Muscle layer of colon (tissue), 2 donors: ENCODE measurements at regions not wholly inside any gene's neighbourhood (a gene's known extent, or its start where the extent isn't known, plus 50 kb on each side); places are given as distances from the start of the nearest gene placed in this dataset.

Experiments
- H3K27ac ChIP-seq: one replicate; pipeline ENCODE4 v1.7.0; 2013; ENCODE audit warnings: low read depth, mild to moderate bottlenecking, low read length, moderate library complexity
- H3K27me3 ChIP-seq, 2 donors: one replicate each; pipeline ENCODE4 v1.7.0; 2013; ENCODE audit warnings: low read length in 2 of 2, mild to moderate bottlenecking in 2 of 2; ENCODE audit not compliant: insufficient read depth in 2 of 2, control insufficient read depth in 1 of 2
- H3K36me3 ChIP-seq: one replicate; pipeline ENCODE4 v1.7.0; 2013; ENCODE audit warnings: mild to moderate bottlenecking, low read length; ENCODE audit not compliant: insufficient read depth
- H3K4me1 ChIP-seq: one replicate; pipeline ENCODE4 v1.7.0; 2013; ENCODE audit warnings: mild to moderate bottlenecking, low read length; ENCODE audit not compliant: insufficient read depth
- H3K4me3 ChIP-seq, 2 donors: one replicate each; pipeline ENCODE4 v1.7.0; 2013; ENCODE audit warnings: low read length in 2 of 2, low read depth in 1 of 2, mild to moderate bottlenecking in 1 of 2, moderate library complexity in 1 of 2
- H3K9ac ChIP-seq: one replicate; pipeline ENCODE4 v1.7.0; 2013; ENCODE audit warnings: low read length
- H3K9me3 ChIP-seq: one replicate; pipeline ENCODE4 v1.7.0; 2013; ENCODE audit warnings: mild to moderate bottlenecking, low read length
- donor health status: abdominal sarcoma.
- donor health status: Adenocarcinoma of cecum.

GRCh38 chr15:31468911-31469785 is 142.5 kb downstream of the KLF13 start:
- Histone ChIP-seq H3K9ac (no peak overlapping the region), H3K9me3 (no peaks in the 10 kb centered on the region), H3K4me1 (no peaks in the 10 kb centered on the region), H3K36me3 (no peaks in the 10 kb centered on the region), H3K27ac (no peak overlapping the region), H3K27me3 (peaks cover 0 to 7% of the 10 kb centered on the region in 2 donors), H3K4me3 (no peak overlapping the region)

DNA sequence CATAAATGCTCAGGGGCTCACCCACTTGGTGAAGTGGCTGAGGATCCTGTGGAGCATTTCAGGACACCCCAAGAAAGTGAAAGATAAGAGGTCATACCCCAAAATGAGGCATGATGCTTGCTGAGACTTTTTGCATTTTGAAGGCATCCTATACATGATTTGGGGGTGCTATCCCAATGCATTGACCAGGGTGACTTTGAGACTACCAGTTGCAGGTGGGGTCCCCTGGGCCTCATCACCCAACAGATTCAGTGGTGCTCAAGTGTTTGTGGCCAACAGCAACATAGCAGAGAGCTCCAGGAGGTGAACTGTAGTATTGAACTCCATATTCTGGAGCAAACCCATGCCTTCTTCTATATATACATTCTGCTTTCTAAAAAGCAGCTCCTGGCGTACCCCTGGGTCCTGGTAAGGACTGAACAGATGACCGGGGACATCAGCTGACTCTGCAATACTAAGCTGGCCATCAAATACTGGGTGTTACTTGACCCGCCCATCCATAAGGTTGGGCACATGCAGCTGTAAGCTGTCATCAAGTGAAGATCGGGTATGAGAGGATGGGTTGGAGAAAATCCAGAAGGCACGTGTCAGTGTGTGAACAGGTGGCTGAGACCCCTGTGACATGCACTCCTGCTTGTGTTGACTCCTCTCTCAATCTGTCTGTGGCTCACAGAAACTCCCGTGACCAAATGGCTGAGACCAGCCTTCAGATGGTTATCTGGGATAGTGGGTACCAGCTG is 143.3 kb downstream of the KLF13 start:
- H3K4me3 ChIP-seq = no peak overlapping the region
- no peak overlapping the region for H3K9ac ChIP-seq

GRCh38 chr15:31470756-31471155 is 144.1 kb downstream of the KLF13 start:
- Histone ChIP-seq H3K9me3 (no peaks in the 10 kb centered on the region), H3K9ac (no peak overlapping the region), H3K36me3 (no peaks in the 10 kb centered on the region), H3K27ac (no peak overlapping the region), H3K4me3 (no peak overlapping the region), H3K27me3 (peaks cover 0 to 7% of the 10 kb centered on the region in 2 donors), H3K4me1 (no peaks in the 10 kb centered on the region)

More for the DNA sequence above, 143.3 kb downstream of the KLF13 start:
- H3K27me3 ChIP-seq = peaks cover 0 to 7% of the 10 kb centered on the region in 2 donors
- no peaks in the 10 kb centered on the region for H3K4me1 ChIP-seq
- H3K27ac ChIP-seq = no peak overlapping the region
- H3K9me3 ChIP-seq = no peaks in the 10 kb centered on the region
- H3K36me3 ChIP-seq = no peaks in the 10 kb centered on the region

GRCh38 chr15:31471731-31472430 is 145.2 kb downstream of the KLF13 start:
- Histone ChIP-seq H3K36me3 (no peaks in the 10 kb centered on the region), H3K4me3 (no peak overlapping the region), H3K9me3 (no peaks in the 10 kb centered on the region), H3K4me1 (no peaks in the 10 kb centered on the region), H3K9ac (no peak overlapping the region), H3K27me3 (peaks cover 0 to 7% of the 10 kb centered on the region in 2 donors), H3K27ac (no peak overlapping the region)

DNA sequence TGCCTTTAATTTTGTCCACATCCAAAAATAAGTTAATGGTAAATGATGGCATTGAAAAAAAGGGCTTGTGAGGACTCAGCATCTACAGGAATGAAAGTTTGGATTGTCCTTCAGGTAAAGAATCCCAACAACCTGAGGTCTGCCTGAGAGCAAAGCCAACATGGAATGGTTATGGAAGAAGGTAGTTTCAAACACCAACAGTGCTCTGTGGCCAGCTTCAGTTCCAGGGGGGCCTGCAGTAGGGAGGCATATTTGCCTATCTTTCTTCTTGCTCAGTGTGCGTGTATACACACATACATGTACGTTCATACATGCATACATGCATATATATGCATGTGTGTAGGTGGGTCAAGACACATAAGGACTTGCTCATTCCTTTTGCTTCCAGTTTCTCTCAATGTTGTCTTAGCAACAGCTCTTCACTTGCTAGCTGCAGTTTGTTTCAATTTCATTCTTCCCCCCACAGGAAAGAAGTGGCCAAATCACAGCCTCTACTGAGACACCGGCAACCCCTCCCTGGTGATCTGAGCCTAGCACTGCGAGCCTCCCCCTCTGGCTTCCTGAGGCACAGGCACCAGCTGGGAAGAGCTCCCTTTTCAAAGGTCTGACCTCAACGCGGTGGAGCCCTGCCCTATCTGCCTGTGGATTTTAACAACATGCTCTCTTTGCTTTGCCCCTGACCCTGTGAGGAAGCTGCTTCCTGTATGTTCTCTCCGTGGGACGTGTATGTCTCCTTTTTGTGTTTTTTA is 146.2 kb downstream of the KLF13 start:
- Histone ChIP-seq H3K9ac (no peak overlapping the region), H3K36me3 (no peaks in the 10 kb centered on the region), H3K27ac (no peak overlapping the region), H3K4me1 (no peaks in the 10 kb centered on the region), H3K9me3 (no peaks in the 10 kb centered on the region), H3K27me3 (peaks cover 0 to 7% of the 10 kb centered on the region in 2 donors), H3K4me3 (no peak overlapping the region)

DNA sequence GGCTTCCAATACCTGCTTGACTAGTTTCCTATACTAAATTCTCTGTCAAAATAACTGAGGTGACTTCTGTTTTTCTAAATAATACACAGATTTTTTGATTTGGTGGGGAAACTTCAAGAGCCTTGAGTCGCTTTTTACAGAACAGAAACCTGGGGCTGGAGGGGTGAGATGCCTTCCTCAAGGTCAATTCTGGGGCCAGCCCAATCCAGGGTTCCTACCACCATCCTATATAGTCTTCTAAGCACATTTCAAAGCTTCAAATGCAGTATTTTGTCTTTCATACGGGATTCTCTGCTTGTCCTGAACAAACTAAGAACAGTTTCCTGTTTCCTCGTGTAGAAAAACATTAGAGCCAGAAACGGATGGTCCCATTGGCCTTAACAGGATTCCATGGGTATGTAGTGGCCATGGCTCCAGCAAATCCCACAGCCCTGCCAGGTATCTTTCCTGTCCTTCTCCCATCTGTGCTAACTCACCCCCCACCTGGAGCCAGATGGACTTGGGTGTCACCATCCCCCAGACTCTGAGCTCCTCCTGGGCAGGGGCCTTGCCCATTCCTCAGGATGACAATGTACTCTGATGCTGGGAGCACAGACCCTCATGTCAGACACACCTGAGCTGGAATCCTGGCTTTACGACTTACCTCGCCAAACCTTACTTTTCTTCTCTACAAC is 146.9 kb downstream of the KLF13 start:
- H3K27ac ChIP-seq = no peak overlapping the region
- no peak overlapping the region for H3K4me3 ChIP-seq
- H3K27me3 ChIP-seq = peaks cover 0 to 7% of the 10 kb centered on the region in 2 donors
- H3K9me3 ChIP-seq = no peaks in the 10 kb centered on the region
- no peaks in the 10 kb centered on the region for H3K4me1 ChIP-seq
- H3K36me3 ChIP-seq = no peaks in the 10 kb centered on the region
- no peak overlapping the region for H3K9ac ChIP-seq

DNA sequence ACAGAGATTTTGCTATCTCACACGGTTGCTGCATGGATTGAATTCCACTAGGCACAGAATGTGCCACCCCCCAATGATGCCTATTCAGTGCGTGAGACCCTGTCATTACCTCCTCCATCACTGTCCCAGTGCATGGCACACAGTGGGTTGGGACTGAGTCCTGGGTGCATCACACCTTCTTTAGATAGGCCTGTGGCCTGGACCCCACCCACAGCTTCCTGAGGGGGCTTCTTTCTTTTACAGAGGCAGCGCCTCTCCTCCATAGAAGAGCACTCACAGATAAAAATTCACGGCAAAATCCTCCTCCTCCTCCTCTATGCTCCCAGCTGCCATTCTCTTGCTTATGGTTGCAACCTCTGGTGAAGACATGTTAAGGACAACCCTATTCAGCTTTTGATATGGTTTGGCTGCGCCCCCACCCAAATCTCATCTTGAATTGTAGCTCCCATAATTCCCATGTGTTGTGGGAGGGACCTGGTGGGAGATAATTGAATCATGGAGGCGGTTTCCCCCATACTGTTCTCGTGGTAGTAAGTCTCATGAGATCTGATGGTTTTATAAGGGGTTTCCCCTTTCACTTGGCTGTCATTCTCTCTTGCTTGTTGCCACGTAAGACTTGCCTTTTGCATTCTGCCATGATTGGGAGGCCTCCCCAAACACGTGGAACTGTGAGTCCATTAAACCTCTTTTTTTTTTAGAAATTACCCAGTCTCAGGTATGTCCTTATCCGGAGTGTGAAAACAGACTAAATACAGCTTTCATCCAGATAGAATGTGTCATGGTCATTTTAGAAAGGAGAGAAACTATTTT is 147.6 kb downstream of the KLF13 start:
- Histone ChIP-seq H3K9ac (no peak overlapping the region), H3K36me3 (no peaks in the 10 kb centered on the region), H3K4me3 (no peak overlapping the region), H3K9me3 (no peaks in the 10 kb centered on the region), H3K27ac (no peak overlapping the region), H3K27me3 (peaks cover 0 to 2% of the 10 kb centered on the region in 2 donors), H3K4me1 (no peaks in the 10 kb centered on the region)

DNA sequence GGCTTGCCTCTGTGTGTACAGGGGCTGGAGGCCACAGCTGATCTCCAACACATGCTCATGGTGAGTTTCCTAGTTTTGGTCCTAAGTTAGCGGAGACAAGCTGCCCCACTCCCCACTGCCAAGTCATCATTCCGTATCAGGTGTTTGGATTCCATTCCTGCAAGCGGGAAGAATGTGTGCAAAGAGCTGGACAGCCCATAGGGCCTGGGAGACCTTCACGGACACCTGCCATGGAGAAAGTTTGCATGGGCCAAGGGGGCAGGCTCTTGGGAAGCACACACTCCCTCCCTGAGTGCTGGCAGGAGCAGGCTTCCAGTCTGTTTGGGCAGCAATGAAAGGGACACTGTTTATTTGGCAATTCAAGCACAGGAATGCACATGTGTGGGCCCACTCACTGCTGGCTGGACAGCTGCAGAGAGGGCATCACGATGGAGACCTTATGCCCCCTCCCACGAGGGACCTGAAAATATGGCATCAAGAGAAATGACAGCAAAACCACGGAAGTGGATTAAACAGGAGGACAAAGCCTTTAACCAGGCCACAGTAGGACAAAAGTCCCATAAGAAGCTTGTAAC is 149.7 kb downstream of the KLF13 start:
- no peak overlapping the region for H3K4me3 ChIP-seq
- H3K9me3 ChIP-seq = no peaks in the 10 kb centered on the region
- H3K27me3 ChIP-seq = no peaks in the 10 kb centered on the region
- no peaks in the 10 kb centered on the region for H3K4me1 ChIP-seq
- H3K36me3 ChIP-seq = no peaks in the 10 kb centered on the region
- no peak overlapping the region for H3K9ac ChIP-seq
- H3K27ac ChIP-seq = no peak overlapping the region

DNA sequence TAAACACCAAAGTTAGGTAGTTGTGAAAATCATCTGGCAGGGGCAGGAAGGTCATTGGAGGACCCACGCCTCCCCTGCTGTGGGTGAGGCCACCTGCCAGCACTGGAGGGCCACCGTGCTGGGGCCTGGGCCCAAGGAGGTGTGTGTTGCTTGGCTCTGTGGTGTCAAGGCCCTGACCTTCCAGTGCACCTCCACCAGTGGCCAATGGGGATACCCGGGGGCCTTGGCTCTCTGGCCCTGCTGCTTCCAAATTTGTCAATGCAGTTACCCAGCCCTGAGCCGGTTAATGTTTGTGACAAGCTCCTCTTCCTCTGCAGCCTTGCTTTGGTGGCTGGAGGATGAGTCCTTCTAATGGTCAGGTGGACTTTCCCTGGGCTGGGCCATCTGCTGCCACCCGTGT is 150.2 kb downstream of the KLF13 start:
- Histone ChIP-seq H3K4me1 (no peaks in the 10 kb centered on the region), H3K27ac (no peak overlapping the region), H3K9me3 (no peaks in the 10 kb centered on the region), H3K27me3 (no peaks in the 10 kb centered on the region), H3K36me3 (no peaks in the 10 kb centered on the region), H3K9ac (no peak overlapping the region), H3K4me3 (no peak overlapping the region)

GRCh38 chr15:31477301-31477700 is 150.7 kb downstream of the KLF13 start:
- H3K4me1 ChIP-seq = no peaks in the 10 kb centered on the region

More at GRCh38 chr15:31477301-31477700, 150.7 kb downstream of the KLF13 start:
- Histone ChIP-seq H3K4me3 (no peak overlapping the region), H3K27ac (no peak overlapping the region), H3K36me3 (no peaks in the 10 kb centered on the region), H3K9ac (no peak overlapping the region), H3K9me3 (no peaks in the 10 kb centered on the region), H3K27me3 (peaks cover 0 to 3% of the 10 kb centered on the region in 2 donors)
